PFSK-1 (cell line): ENCODE measurements at regions not wholly inside any gene's neighbourhood (a gene's known extent, or its start where the extent isn't known, plus 50 kb on each side); places are given as distances from the start of the nearest gene placed in this dataset.

ENCODE experiments used
- POLR2AphosphoS5 ChIP-seq: IDR thresholded peaks from 2 replicates; pipeline ENCODE4 v1.6.1; 2012; ENCODE audit warnings: low read depth, mild to moderate bottlenecking, control low read depth, low read length, moderate library complexity
- TAF1 ChIP-seq: IDR thresholded peaks from 2 replicates; pipeline ENCODE4 v1.6.1; 2012; ENCODE audit warnings: low read length, control low read depth, borderline replicate concordance; ENCODE audit not compliant: insufficient read depth
- TF ChIP-seq, protein P1 (sequence below), 2 experiments: IDR thresholded peaks; 2 replicates each; pipeline versions ENCODE4 v1.6.1 to v1.8.0; 2011 to 2012; ENCODE audit warnings: low read depth in 2 of 2, low read length in 2 of 2, control low read depth in 1 of 2, inconsistent platforms in 1 of 2, mild to moderate bottlenecking in 1 of 2, moderate library complexity in 1 of 2; ENCODE audit not compliant: insufficient read depth in 1 of 2

DNA sequence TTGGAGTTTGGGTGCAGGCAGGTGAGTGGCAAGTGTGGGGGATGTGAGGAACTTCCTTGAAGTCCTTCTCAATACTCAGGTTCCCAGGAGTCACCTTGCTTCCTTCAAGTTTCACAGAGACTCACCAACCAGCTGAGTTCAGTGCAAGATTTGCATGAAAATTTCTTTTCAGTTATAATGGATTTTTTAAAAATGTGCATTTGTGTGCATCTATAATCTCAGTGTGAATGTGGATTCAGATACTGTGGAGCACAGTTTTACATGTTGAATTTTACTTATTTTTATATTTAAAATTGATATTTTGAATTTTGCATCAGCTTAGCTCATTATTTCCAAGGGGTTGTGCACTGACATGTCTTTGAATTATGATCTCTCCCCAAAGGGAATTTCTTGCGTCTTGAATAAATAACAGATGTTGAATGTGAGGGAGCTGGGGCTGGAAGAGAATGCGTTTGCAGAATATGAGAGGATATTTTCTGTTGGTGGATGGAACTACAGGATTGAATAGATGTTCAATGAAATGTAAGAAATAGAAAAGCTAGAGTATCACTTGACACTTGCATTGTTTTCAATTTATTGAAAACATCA, 184.3 kb downstream of the RPRM start:
- TF ChIP-seq POLR2AphosphoS5 (no peak), TAF1 (no peak)
- TF ChIP-seq, protein P1, sequence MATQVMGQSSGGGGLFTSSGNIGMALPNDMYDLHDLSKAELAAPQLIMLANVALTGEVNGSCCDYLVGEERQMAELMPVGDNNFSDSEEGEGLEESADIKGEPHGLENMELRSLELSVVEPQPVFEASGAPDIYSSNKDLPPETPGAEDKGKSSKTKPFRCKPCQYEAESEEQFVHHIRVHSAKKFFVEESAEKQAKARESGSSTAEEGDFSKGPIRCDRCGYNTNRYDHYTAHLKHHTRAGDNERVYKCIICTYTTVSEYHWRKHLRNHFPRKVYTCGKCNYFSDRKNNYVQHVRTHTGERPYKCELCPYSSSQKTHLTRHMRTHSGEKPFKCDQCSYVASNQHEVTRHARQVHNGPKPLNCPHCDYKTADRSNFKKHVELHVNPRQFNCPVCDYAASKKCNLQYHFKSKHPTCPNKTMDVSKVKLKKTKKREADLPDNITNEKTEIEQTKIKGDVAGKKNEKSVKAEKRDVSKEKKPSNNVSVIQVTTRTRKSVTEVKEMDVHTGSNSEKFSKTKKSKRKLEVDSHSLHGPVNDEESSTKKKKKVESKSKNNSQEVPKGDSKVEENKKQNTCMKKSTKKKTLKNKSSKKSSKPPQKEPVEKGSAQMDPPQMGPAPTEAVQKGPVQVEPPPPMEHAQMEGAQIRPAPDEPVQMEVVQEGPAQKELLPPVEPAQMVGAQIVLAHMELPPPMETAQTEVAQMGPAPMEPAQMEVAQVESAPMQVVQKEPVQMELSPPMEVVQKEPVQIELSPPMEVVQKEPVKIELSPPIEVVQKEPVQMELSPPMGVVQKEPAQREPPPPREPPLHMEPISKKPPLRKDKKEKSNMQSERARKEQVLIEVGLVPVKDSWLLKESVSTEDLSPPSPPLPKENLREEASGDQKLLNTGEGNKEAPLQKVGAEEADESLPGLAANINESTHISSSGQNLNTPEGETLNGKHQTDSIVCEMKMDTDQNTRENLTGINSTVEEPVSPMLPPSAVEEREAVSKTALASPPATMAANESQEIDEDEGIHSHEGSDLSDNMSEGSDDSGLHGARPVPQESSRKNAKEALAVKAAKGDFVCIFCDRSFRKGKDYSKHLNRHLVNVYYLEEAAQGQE (IDR thresholded peaks at IDR 0.05; ENCODE audit: insufficient read depth in 1 of 2, low read depth in 2 of 2, low read length in 2 of 2) = no peak
